PC-9 (cell line): ENCODE measurements at regions not wholly inside any gene's neighbourhood (a gene's known extent, or its start where the extent isn't known, plus 50 kb on each side); places are given as distances from the start of the nearest gene placed in this dataset.

Experiments used
- BruUV-seq: library from RNA; stranded (reverse); fragments of 400-500 nt; replicated peaks from 2 replicates; lab custom pipeline; 2021; lab: Mats Ljungman, UMichigan
- CTCF ChIA-PET: fragments of 300-600 bp; sonication (Branson Sonifier 250); formaldehyde crosslinking; loops from one replicate; lab custom pipeline; 2022; ENCODE audit warnings: antibody characterized with exemption; lab: Charles Lee
- POLR2A ChIA-PET: fragments of 300-600 bp; sonication (Branson Sonifier 250); formaldehyde crosslinking; loops from one replicate; lab custom pipeline; 2022; ENCODE audit warnings: antibody characterized with exemption; ENCODE audit not compliant: unreplicated experiment; lab: Charles Lee
- DNase-seq, 2 experiments: peaks; one replicate each; pipeline versions ENCODE4 v3.0.0 to v3.0.0-alpha.2; 2015 to 2022; ENCODE audit warnings: mixed read lengths in 1 of 2
- H2AFZ ChIP-seq: fragments of 200-600 bp; sonication (generic); 2 replicates; pipeline ENCODE4 v1.8.1; 2017; ENCODE audit warnings: antibody characterized with exemption
- H3F3A ChIP-seq: fragments of 200-600 bp; sonication (generic); 2 replicates; pipeline ENCODE4 v1.8.1; 2017; ENCODE audit warnings: antibody characterized with exemption, mild to moderate bottlenecking, low read depth; ENCODE audit not compliant: insufficient read depth
- H3K27ac ChIP-seq: fragments of 200-600 bp; sonication (generic); 2 replicates; pipeline ENCODE4 v1.6.1; 2016; ENCODE audit warnings: mixed run types
- H3K27me3 ChIP-seq: fragments of 200-600 bp; sonication (generic); 2 replicates; pipeline ENCODE4 v1.6.1; 2016; ENCODE audit warnings: low read depth, mixed run types; ENCODE audit not compliant: insufficient read depth
- H3K36me3 ChIP-seq: fragments of 200-600 bp; sonication (generic); 2 replicates; pipeline ENCODE4 v1.6.1; 2016; ENCODE audit warnings: low read depth, mixed run types
- H3K4me1 ChIP-seq: fragments of 200-600 bp; sonication (generic); replicated peaks from 2 replicates; pipeline ENCODE4 v1.6.1; 2016; ENCODE audit warnings: mixed run types; ENCODE audit not compliant: insufficient read depth
- H3K4me2 ChIP-seq: fragments of 200-600 bp; sonication (generic); 2 replicates; pipeline ENCODE4 v1.6.1; 2017; ENCODE audit warnings: mixed run types
- H3K4me3 ChIP-seq: fragments of 200-600 bp; sonication (generic); 2 replicates; pipeline ENCODE4 v1.6.1; 2016; ENCODE audit warnings: mixed run types
- H3K79me2 ChIP-seq: fragments of 200-600 bp; sonication (generic); 2 replicates; pipeline ENCODE4 v1.6.1; 2017; ENCODE audit warnings: low read depth, mixed run types
- H3K9me2 ChIP-seq: fragments of 200-600 bp; sonication (generic); 2 replicates; pipeline ENCODE4 v1.8.1; 2017; ENCODE audit warnings: mild to moderate bottlenecking; ENCODE audit not compliant: insufficient read depth
- H3K9me3 ChIP-seq: fragments of 200-600 bp; sonication (generic); 2 replicates; pipeline ENCODE4 v1.8.1; 2016; ENCODE audit warnings: low read depth; ENCODE audit not compliant: insufficient read depth
- H4K20me1 ChIP-seq: fragments of 200-600 bp; sonication (generic); 2 replicates; pipeline ENCODE4 v1.8.1; 2017; ENCODE audit not compliant: insufficient read depth
- CTCF ChIP-seq: fragments of 200-600 bp; sonication (generic); conservative IDR thresholded peaks from 2 replicates; pipeline ENCODE4 v1.6.1; 2017; ENCODE audit warnings: mixed run types, antibody characterized with exemption, mild to moderate bottlenecking, moderate library complexity
- EZH2 ChIP-seq: fragments of 200-600 bp; sonication (generic); IDR thresholded peaks from 2 replicates; pipeline ENCODE4 v1.8.0; 2017; ENCODE audit warnings: antibody characterized with exemption, low read depth
- intact Hi-C: fragments of 100-400 bp; cut with micrococcal nuclease; formaldehyde crosslinking; loops from one replicate; pipeline ENCODE4 v1.10.0; 2022; ENCODE audit not compliant: unreplicated experiment

GRCh38 chr15:53416219-53416940 is 343.1 kb downstream of the WDR72 start:
- TF ChIP-seq CTCF = no peak
- no peak for TF ChIP-seq EZH2
- H3K79me2 ChIP-seq = no peaks in the 10 kb centered on the region
- H3K4me3 ChIP-seq = no peak overlapping the region
- H2AFZ ChIP-seq = no peak overlapping the region
- ChIA-PET POLR2A (no interaction called here), CTCF (no interaction called here)
- H3K36me3 ChIP-seq = no peaks in the 10 kb centered on the region
- H3K27ac ChIP-seq = no peak overlapping the region
- H3K27me3 ChIP-seq = no peaks in the 10 kb centered on the region
- no peaks in the 10 kb centered on the region for H4K20me1 ChIP-seq
- intact Hi-C loops = no loop called here
- no peak for DNase-seq
- no peaks in the 10 kb centered on the region for H3K9me3 ChIP-seq
- H3K9me2 ChIP-seq = no peaks in the 10 kb centered on the region
- H3K4me1 ChIP-seq = no peaks in the 10 kb centered on the region
- no peak overlapping the region for H3K4me2 ChIP-seq
- BruUV-seq = no TSS peak
- H3F3A ChIP-seq = no peaks in the 10 kb centered on the region

GRCh38 chr15:53414167-53414566 is 345.3 kb downstream of the WDR72 start:
- H3K4me2 ChIP-seq = no peak overlapping the region
- H3K4me3 ChIP-seq = no peak overlapping the region
- no peaks in the 10 kb centered on the region for H3K4me1 ChIP-seq
- H3K27me3 ChIP-seq = no peaks in the 10 kb centered on the region
- H3F3A ChIP-seq = no peaks in the 10 kb centered on the region
- intact Hi-C loops = no loop called here
- DNase-seq = no peak
- H3K9me2 ChIP-seq = no peaks in the 10 kb centered on the region
- TF ChIP-seq EZH2 = no peak
- TF ChIP-seq CTCF = no peak
- POLR2A ChIA-PET = no interaction called here
- CTCF ChIA-PET = no interaction called here
- BruUV-seq = no TSS peak
- H3K9me3 ChIP-seq = no peaks in the 10 kb centered on the region
- no peak overlapping the region for H2AFZ ChIP-seq
- no peaks in the 10 kb centered on the region for H4K20me1 ChIP-seq
- H3K79me2 ChIP-seq = no peaks in the 10 kb centered on the region
- H3K27ac ChIP-seq = no peak overlapping the region
- H3K36me3 ChIP-seq = no peaks in the 10 kb centered on the region

- no peak for TF ChIP-seq CTCF
- TF ChIP-seq EZH2 = no peak
- intact Hi-C loops = no loop called here
- Histone ChIP-seq H3K9me2 (no peaks in the 10 kb centered on the region), H3K27ac (no peak overlapping the region), H3K4me2 (no peak overlapping the region), H3F3A (no peaks in the 10 kb centered on the region), H3K4me1 (no peaks in the 10 kb centered on the region), H3K27me3 (no peaks in the 10 kb centered on the region), H3K4me3 (no peak overlapping the region), H3K79me2 (no peaks in the 10 kb centered on the region), H4K20me1 (no peaks in the 10 kb centered on the region), H2AFZ (no peak overlapping the region), H3K36me3 (no peaks in the 10 kb centered on the region), H3K9me3 (no peaks in the 10 kb centered on the region)
- CTCF ChIA-PET = no interaction called here
- BruUV-seq = no TSS peak
- POLR2A ChIA-PET = interaction anchor here (0.7 kb wide), 1 partner anchor 1090 kb away, joined by 9 read pairs; no protein-coding TSS in a partner anchor
- no peak for DNase-seq
These were observed 346.9 kb downstream of the WDR72 start for GRCh38 chr15:53412542-53412941.
